Neutrophil (primary cell): ENCODE measurements at regions not wholly inside any gene's neighbourhood (a gene's known extent, or its start where the extent isn't known, plus 50 kb on each side); places are given as distances from the start of the nearest gene placed in this dataset.

Experiments
- H3K27ac ChIP-seq: fragments of 200-600 bp; sonication (generic); 2 replicates; pipeline ENCODE4 v1.5.1; 2016; ENCODE audit warnings: mild to moderate bottlenecking, moderate library complexity
- H3K27me3 ChIP-seq: fragments of 200-600 bp; sonication (generic); 2 replicates; pipeline ENCODE4 v1.6.0; 2016; ENCODE audit warnings: mild to moderate bottlenecking
- H3K36me3 ChIP-seq: fragments of 200-600 bp; sonication (generic); 2 replicates; pipeline ENCODE4 v1.5.1; 2017
- H3K4me1 ChIP-seq, 2 experiments: fragments of 200-600 bp in 1 of 2; sonication (generic) in 1 of 2; 1 replicate in 1 of 2; 2 replicates in 1 of 2; pipeline versions ENCODE4 v1.5.1 to v1.6.1; 2013 to 2016; ENCODE audit warnings: low read depth in 1 of 2, low read length in 1 of 2, mild to moderate bottlenecking in 1 of 2, moderate library complexity in 1 of 2; ENCODE audit not compliant: control insufficient read depth in 1 of 2, insufficient read depth in 1 of 2
- H3K4me3 ChIP-seq, 2 experiments: fragments of 200-600 bp in 1 of 2; sonication (generic) in 1 of 2; 1 replicate in 1 of 2; 2 replicates in 1 of 2; pipeline ENCODE4 v1.5.1; 2013 to 2016; ENCODE audit warnings: low read depth in 1 of 2, low read length in 1 of 2, mild to moderate bottlenecking in 1 of 2, moderate library complexity in 1 of 2
- H3K9me3 ChIP-seq: fragments of 200-600 bp; sonication (generic); 2 replicates; pipeline ENCODE4 v1.5.1; 2016
- CTCF ChIP-seq: fragments of 200-600 bp; sonication (generic); IDR thresholded peaks from 2 replicates; pipeline ENCODE4 v1.5.1; 2016; ENCODE audit warnings: antibody characterized with exemption

- Histone ChIP-seq H3K9me3 (no peaks in the 10 kb centered on the region), H3K4me1 (peaks cover 13 to 19% of the 10 kb centered on the region in 2 experiments), H3K27me3 (no peaks in the 10 kb centered on the region), H3K36me3 (no peaks in the 10 kb centered on the region), H3K27ac (no peak overlapping the region), H3K4me3 (no peak overlapping the region)
- TF ChIP-seq CTCF = no peak
Observed at GRCh38 chr21:33978585-33978984, 63.0 kb upstream of the ATP5PO start.

DNA sequence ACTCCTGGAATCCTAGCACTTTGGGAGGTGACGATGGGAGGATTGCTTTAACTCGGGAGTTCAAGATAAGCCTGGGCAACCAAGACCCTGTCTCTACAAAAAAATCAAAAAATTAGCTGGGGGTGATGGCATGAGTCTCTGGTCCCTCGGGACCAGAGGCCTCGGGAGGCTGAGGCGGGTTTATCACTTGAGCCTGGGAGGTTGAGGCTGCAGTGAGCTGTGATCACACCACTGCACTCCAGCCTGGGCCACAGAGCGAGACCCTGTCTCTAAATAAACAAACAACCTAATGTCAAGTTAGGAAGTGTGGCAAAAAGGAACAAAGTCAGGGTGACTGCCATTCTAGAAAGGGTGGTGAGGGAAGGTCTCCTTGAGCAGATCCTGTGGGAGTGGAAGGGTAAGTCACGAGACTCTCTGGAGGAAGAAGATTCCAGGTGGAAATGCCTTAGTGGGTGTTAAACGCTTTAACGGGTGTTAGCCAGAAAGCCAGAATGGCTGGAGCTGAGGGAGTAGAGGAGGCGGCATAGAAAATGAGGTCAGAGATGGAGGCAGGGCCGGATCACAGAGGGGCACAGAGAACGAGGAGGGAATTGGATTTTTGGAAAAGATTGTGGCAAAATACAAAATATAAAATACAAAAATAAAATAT lies 62.2 kb upstream of the ATP5PO start:
- Histone ChIP-seq H3K4me1 (peaks cover 13 to 19% of the 10 kb centered on the region in 2 experiments), H3K9me3 (no peaks in the 10 kb centered on the region), H3K4me3 (no peak overlapping the region), H3K36me3 (no peaks in the 10 kb centered on the region), H3K27me3 (no peaks in the 10 kb centered on the region), H3K27ac (no peak overlapping the region)
- no peak for TF ChIP-seq CTCF

- no peaks in the 10 kb centered on the region for H3K27me3 ChIP-seq
- no peak for TF ChIP-seq CTCF
- H3K9me3 ChIP-seq = no peaks in the 10 kb centered on the region
- H3K4me3 ChIP-seq = no peak overlapping the region
- H3K4me1 ChIP-seq = peaks cover 13 to 19% of the 10 kb centered on the region in 2 experiments
- no peak overlapping the region for H3K27ac ChIP-seq
- H3K36me3 ChIP-seq = no peaks in the 10 kb centered on the region
Observed at GRCh38 chr21:33977017-33977720, 61.6 kb upstream of the ATP5PO start.

DNA sequence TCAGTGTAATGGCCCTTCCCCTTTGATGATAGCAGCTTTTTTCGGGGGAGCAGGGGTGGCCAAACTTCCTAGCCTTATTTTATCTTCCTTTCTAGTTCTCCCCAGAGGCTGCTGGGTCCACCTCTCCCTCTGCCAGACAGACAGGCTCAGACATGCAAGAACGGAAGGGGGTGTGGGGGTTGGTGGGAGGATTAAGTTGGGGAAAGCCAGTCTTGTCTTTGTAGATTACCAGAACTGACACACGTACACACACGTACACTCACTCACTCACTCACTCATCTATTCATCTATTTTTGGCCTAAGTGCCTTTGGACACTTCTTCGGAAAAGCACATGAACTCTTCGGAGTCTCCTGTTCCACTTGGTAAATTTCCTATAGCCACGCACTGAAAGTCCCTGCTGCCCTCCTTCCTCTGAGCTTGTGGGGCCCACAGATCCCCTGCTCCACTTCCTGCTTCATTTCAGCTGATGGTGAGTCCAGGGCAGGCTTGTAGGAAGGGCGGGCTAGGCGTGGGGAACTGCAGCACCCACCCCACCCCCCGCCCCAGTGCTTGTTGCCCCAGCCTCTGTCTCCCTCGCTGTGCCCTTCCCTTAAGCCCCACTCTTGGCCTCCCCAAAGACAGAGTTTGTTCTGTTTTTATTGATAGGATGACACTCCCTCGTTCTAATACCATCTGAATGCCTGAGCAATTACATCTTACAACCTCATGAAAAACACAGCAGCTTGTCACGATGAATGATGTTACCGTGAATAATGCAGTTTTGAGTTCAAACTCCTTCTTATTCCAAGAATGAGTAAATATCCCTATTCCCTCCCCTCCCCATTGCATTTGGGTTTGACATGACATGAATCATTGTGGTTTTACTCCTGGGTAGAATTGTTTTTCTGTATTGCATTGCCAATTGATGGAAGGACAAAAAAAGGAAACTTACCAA lies 60.7 kb upstream of the ATP5PO start:
- Histone ChIP-seq H3K4me1 (peaks cover 13 to 19% of the 10 kb centered on the region in 2 experiments), H3K27ac (no peak overlapping the region), H3K27me3 (no peaks in the 10 kb centered on the region), H3K4me3 (no peak overlapping the region), H3K9me3 (no peaks in the 10 kb centered on the region), H3K36me3 (no peaks in the 10 kb centered on the region)
- TF ChIP-seq CTCF = no peak

- Histone ChIP-seq H3K27me3 (no peaks in the 10 kb centered on the region), H3K9me3 (no peaks in the 10 kb centered on the region), H3K27ac (no peak overlapping the region), H3K4me3 (no peak overlapping the region), H3K36me3 (no peaks in the 10 kb centered on the region), H3K4me1 (peaks cover 13 to 19% of the 10 kb centered on the region in 2 experiments)
- no peak for TF ChIP-seq CTCF
Observed at GRCh38 chr21:33975548-33976081, 60.0 kb upstream of the ATP5PO start.
